Astrocyte (in vitro differentiated cells and primary cell): ENCODE measurements at regions not wholly inside any gene's neighbourhood (a gene's known extent, or its start where the extent isn't known, plus 50 kb on each side); places are given as distances from the start of the nearest gene placed in this dataset.

Experiments used
- DNase-seq: peaks from one replicate; pipeline ENCODE4 v3.0.0-alpha.2; 2010; ENCODE audit warnings: low read depth
- FAIRE-seq: peaks from 2 replicates; lab custom pipeline; 2011; peaks lifted over from hg19 to GRCh38; lab: Jason Lieb, UNC
- H2AFZ ChIP-seq: 2 replicates; pipeline ENCODE4 v1.6.0; 2012; ENCODE audit warnings: low read depth, low read length, inconsistent platforms
- H3K27ac ChIP-seq: 2 replicates; pipeline ENCODE4 v1.5.1; 2011; ENCODE audit warnings: low read depth, low read length, inconsistent platforms
- H3K27me3 ChIP-seq: 2 replicates; pipeline ENCODE4 v1.6.0; 2011; ENCODE audit warnings: low read length, inconsistent platforms; ENCODE audit not compliant: insufficient read depth
- H3K36me3 ChIP-seq: 2 replicates; pipeline ENCODE4 v1.5.1; 2011; ENCODE audit warnings: low read length, inconsistent platforms; ENCODE audit not compliant: insufficient read depth
- H3K4me1 ChIP-seq: 2 replicates; pipeline ENCODE4 v1.5.1; 2011; ENCODE audit warnings: low read length, inconsistent platforms; ENCODE audit not compliant: insufficient read depth
- H3K4me2 ChIP-seq: 2 replicates; pipeline ENCODE4 v1.6.0; 2012; ENCODE audit warnings: low read length, inconsistent platforms
- H3K4me3 ChIP-seq: 2 replicates; pipeline ENCODE4 v1.5.1; 2011; ENCODE audit warnings: low read depth, mild to moderate bottlenecking, low read length, inconsistent platforms; ENCODE audit not compliant: insufficient read depth
- H3K79me2 ChIP-seq: 2 replicates; pipeline ENCODE4 v1.6.0; 2012; ENCODE audit warnings: mild to moderate bottlenecking, low read length, inconsistent platforms; ENCODE audit not compliant: insufficient read depth
- H3K9ac ChIP-seq: 2 replicates; pipeline ENCODE4 v1.6.0; 2012; ENCODE audit warnings: mild to moderate bottlenecking, low read length, inconsistent platforms
- H3K9me3 ChIP-seq: 2 replicates; pipeline ENCODE4 v1.5.1; 2012; ENCODE audit warnings: low read depth, mild to moderate bottlenecking, low read length, inconsistent platforms; ENCODE audit not compliant: insufficient read depth
- H4K20me1 ChIP-seq: 2 replicates; pipeline ENCODE4 v1.6.0; 2012; ENCODE audit warnings: low read length, inconsistent platforms; ENCODE audit not compliant: insufficient read depth
- H3K27ac Mint-ChIP-seq: one replicate; pipeline ENCODE4 v1.8.0; 2021; ENCODE audit warnings: mild to moderate bottlenecking, mixed read lengths; ENCODE audit not compliant: unreplicated experiment
- H3K27me3 Mint-ChIP-seq: one replicate; pipeline ENCODE4 v1.8.0; 2021; ENCODE audit warnings: low read depth, mixed read lengths; ENCODE audit not compliant: unreplicated experiment
- H3K36me3 Mint-ChIP-seq: one replicate; pipeline ENCODE4 v1.8.0; 2021; ENCODE audit warnings: low read depth, mixed read lengths; ENCODE audit not compliant: unreplicated experiment
- H3K4me1 Mint-ChIP-seq: one replicate; pipeline ENCODE4 v1.8.0; 2021; ENCODE audit warnings: low read depth, mixed read lengths; ENCODE audit not compliant: unreplicated experiment
- H3K4me3 Mint-ChIP-seq: one replicate; pipeline ENCODE4 v1.8.0; 2021; ENCODE audit warnings: mild to moderate bottlenecking, moderate library complexity, mixed read lengths; ENCODE audit not compliant: unreplicated experiment
- H3K9me3 Mint-ChIP-seq: one replicate; pipeline ENCODE4 v1.8.0; 2021; ENCODE audit warnings: mild to moderate bottlenecking, mixed read lengths; ENCODE audit not compliant: unreplicated experiment
- EZH2 ChIP-seq: IDR thresholded peaks from 2 replicates; pipeline ENCODE4 v1.6.1; 2012; ENCODE audit warnings: mild to moderate bottlenecking, low read length, inconsistent platforms; ENCODE audit not compliant: insufficient read depth
- TF ChIP-seq, protein P1 (sequence below): IDR thresholded peaks from 2 replicates; pipeline ENCODE4 v1.5.1; 2011; ENCODE audit warnings: low read depth, mild to moderate bottlenecking, inconsistent platforms, low read length, moderate library complexity; ENCODE audit not compliant: insufficient read depth

DNA sequence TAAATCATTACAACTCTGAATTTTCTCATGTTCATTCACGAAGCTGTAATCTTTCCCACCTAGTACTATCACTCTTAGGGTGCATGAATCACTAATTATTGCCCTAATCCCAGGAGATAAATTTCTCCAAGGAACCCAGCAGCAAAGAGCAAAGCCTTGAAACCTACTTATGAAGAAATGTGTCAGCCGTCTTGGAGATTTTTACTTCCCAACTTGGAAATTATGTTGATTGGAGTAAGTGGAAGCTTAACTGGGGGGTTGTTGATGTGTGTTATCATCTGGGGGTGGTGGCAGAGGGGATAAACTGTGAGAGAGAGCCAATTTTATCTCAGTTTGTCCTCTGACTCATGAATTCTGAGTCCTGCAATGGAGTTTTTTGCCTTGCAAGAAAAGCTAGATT lies 440.5 kb upstream of the WWC1 start:
- H3K27me3 Mint-ChIP-seq = peaks cover 2% of the 10 kb centered on the region
- Histone ChIP-seq H2AFZ (no peak overlapping the region), H3K9me3 (no peaks in the 10 kb centered on the region), H3K27ac (peak overlapping the region; percentile 35), H3K27me3 (no peaks in the 10 kb centered on the region), H3K4me3 (no peak overlapping the region), H4K20me1 (no peaks in the 10 kb centered on the region), H3K4me1 (no peaks in the 10 kb centered on the region), H3K9ac (no peak overlapping the region), H3K79me2 (no peaks in the 10 kb centered on the region), H3K36me3 (no peaks in the 10 kb centered on the region), H3K4me2 (no peak overlapping the region)
- peaks cover 33% of the 10 kb centered on the region for H3K36me3 Mint-ChIP-seq
- H3K9me3 Mint-ChIP-seq = peaks cover 12% of the 10 kb centered on the region
- FAIRE-seq (no peak), DNase-seq (peak; percentile 82)
- no peak overlapping the region for H3K27ac Mint-ChIP-seq
- H3K4me3 Mint-ChIP-seq = no peak overlapping the region
- peaks cover 16% of the 10 kb centered on the region for H3K4me1 Mint-ChIP-seq
- no peak for TF ChIP-seq EZH2
- TF ChIP-seq, protein P1, sequence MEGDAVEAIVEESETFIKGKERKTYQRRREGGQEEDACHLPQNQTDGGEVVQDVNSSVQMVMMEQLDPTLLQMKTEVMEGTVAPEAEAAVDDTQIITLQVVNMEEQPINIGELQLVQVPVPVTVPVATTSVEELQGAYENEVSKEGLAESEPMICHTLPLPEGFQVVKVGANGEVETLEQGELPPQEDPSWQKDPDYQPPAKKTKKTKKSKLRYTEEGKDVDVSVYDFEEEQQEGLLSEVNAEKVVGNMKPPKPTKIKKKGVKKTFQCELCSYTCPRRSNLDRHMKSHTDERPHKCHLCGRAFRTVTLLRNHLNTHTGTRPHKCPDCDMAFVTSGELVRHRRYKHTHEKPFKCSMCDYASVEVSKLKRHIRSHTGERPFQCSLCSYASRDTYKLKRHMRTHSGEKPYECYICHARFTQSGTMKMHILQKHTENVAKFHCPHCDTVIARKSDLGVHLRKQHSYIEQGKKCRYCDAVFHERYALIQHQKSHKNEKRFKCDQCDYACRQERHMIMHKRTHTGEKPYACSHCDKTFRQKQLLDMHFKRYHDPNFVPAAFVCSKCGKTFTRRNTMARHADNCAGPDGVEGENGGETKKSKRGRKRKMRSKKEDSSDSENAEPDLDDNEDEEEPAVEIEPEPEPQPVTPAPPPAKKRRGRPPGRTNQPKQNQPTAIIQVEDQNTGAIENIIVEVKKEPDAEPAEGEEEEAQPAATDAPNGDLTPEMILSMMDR = no peak

DNA sequence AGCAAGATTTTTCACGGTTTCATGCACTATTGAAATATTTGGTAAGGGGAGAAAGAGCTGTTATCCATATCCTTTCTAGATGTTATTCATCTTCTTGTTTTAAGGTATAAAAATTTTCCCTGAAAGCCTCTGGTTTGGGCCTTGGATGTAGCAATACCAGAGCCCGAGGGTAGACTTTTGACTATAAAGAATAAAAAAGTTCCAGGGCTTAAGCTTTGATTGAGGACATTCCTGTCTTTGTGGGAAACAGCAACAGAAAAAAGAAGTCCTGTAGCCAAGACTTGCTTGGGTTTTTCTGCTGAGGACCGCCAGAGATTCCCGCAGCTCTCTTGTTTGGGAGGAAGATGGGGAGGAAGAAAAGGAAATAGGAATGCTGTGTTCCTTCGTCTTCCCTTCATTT lies 440.0 kb upstream of the WWC1 start:
- no peaks in the 10 kb centered on the region for H3K9me3 ChIP-seq
- no peak for FAIRE-seq
- no peak overlapping the region for H3K9ac ChIP-seq
- no peaks in the 10 kb centered on the region for H3K27me3 ChIP-seq
- no peak overlapping the region for H3K4me3 ChIP-seq
- H2AFZ ChIP-seq = no peak overlapping the region
- H3K36me3 Mint-ChIP-seq = peaks cover 33% of the 10 kb centered on the region
- H4K20me1 ChIP-seq = no peaks in the 10 kb centered on the region
- DNase-seq = peak; percentile 47
- no peaks in the 10 kb centered on the region for H3K79me2 ChIP-seq
- TF ChIP-seq, protein P1 = no peak
- no peak for TF ChIP-seq EZH2
- H3K27me3 Mint-ChIP-seq = peaks cover 2% of the 10 kb centered on the region
- no peaks in the 10 kb centered on the region for H3K36me3 ChIP-seq
- H3K4me1 Mint-ChIP-seq = peaks cover 16% of the 10 kb centered on the region
- H3K4me1 ChIP-seq = no peaks in the 10 kb centered on the region
- no peak overlapping the region for H3K27ac Mint-ChIP-seq
- peaks cover 12% of the 10 kb centered on the region for H3K9me3 Mint-ChIP-seq
- H3K27ac ChIP-seq = peak overlapping the region; percentile 24
- H3K4me3 Mint-ChIP-seq = no peak overlapping the region
- H3K4me2 ChIP-seq = no peak overlapping the region

DNA sequence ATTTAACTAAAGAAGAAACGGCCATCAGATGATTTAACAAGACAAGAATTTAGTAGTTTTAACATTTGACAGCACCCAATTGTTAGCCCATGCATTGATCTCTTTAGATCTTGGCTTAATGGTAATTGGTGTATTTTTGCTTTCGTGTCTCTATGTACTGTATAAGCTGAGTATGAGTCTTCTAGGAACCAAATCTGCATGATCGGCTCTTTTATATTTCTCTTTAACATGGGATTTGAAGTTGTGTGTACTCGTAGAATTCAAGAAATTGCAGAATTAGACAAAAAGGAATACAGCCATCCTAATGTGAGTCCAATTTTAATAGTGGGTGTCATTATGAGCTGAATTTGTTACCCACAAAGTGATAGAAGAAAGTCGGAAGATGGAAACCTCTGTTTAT lies 438.9 kb upstream of the WWC1 start:
- TF ChIP-seq EZH2 = no peak
- no peak overlapping the region for H3K4me3 ChIP-seq
- H3K4me2 ChIP-seq = no peak overlapping the region
- Mint-ChIP-seq H3K27ac (no peak overlapping the region), H3K4me3 (no peak overlapping the region), H3K9me3 (peaks cover 8% of the 10 kb centered on the region), H3K4me1 (peaks cover 16% of the 10 kb centered on the region), H3K36me3 (peaks cover 25% of the 10 kb centered on the region), H3K27me3 (peaks cover 2% of the 10 kb centered on the region)
- H3K79me2 ChIP-seq = no peaks in the 10 kb centered on the region
- H3K9ac ChIP-seq = no peak overlapping the region
- H3K27me3 ChIP-seq = no peaks in the 10 kb centered on the region
- H3K4me1 ChIP-seq = no peaks in the 10 kb centered on the region
- DNase-seq (no peak), FAIRE-seq (no peak)
- H3K9me3 ChIP-seq = no peaks in the 10 kb centered on the region
- H4K20me1 ChIP-seq = no peaks in the 10 kb centered on the region
- H3K27ac ChIP-seq = no peak overlapping the region
- H2AFZ ChIP-seq = no peak overlapping the region
- H3K36me3 ChIP-seq = no peaks in the 10 kb centered on the region
